Testis (tissue), 2 donors: ENCODE measurements at regions not wholly inside any gene's neighbourhood (a gene's known extent, or its start where the extent isn't known, plus 50 kb on each side); places are given as distances from the start of the nearest gene placed in this dataset.

Experiments
- DNase-seq: peaks from one replicate; pipeline ENCODE4 v3.0.0-alpha.2; 2019
- H3K27ac ChIP-seq, 2 donors: fragments of 200-600 bp; sonication (generic); one replicate each; pipeline ENCODE4 v1.5.1; 2019
- H3K27me3 ChIP-seq: fragments of 200-600 bp; sonication (generic); one replicate; pipeline ENCODE4 v1.5.1; 2019
- H3K36me3 ChIP-seq: fragments of 200-600 bp; sonication (generic); one replicate; pipeline ENCODE4 v1.5.1; 2017; ENCODE audit warnings: low read depth; ENCODE audit errors: missing control alignments
- H3K4me1 ChIP-seq: fragments of 200-600 bp; sonication (generic); one replicate; pipeline ENCODE4 v1.5.1; 2019
- H3K4me3 ChIP-seq, 2 donors: fragments of 200-600 bp; sonication (generic); one replicate each; pipeline ENCODE4 v1.5.1; 2017 to 2019
- H3K9me3 ChIP-seq: fragments of 200-600 bp; sonication (generic); one replicate; pipeline ENCODE4 v1.5.1; 2017
- POLR2A ChIP-seq: fragments of 450-650 bp; IDR thresholded peaks from one replicate; pipeline ENCODE4 v1.6.1; 2017; ENCODE audit warnings: antibody characterized with exemption, mild to moderate bottlenecking, moderate library complexity
- WGBS, 2 donors: methylation state at CpG; one replicate each; pipeline ENCODE4 v1.1.5; 2018; 5-methylcytosine and 5-hydroxymethylcytosine counted together
- intact Hi-C: fragments of 100-400 bp; cut with DNase I; formaldehyde crosslinking; loops from one replicate; pipeline ENCODE4 v1.15.1; 2023; ENCODE audit warnings: low total_unique reads
- TF ChIP-seq, protein P1 (sequence below), 3 experiments: fragments of 450-650 bp in 2 of 3; fragments of 200-600 bp in 1 of 3; sonication (generic) in 1 of 3; IDR thresholded peaks; one replicate each; pipeline ENCODE4 v1.5.1; 2016 to 2019; ENCODE audit warnings: antibody characterized with exemption in 3 of 3, mild to moderate bottlenecking in 2 of 3, moderate library complexity in 1 of 3

DNA sequence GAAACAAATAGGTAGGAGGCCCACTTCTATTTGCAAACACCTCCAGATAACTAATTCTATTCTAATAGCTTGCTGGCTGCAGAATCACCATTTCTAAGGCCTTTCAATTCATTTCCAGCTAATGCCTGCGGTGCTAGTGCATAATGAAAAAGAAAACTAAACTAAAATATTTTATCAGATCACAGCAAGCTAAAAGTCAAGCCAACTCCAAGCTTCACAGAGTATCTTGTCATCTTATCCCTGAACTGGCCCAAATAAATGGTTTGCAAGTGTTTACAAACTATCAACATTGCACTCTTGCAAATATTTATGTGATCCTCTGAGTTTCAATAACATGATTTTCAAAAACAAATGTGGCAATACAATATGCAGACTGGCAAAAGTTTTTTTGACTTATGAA, 166.0 kb downstream of the IPMK start:
- Histone ChIP-seq H3K36me3 (no peaks in the 10 kb centered on the region), H3K4me3 (no peak overlapping the region), H3K27ac (no peak overlapping the region), H3K27me3 (no peaks in the 10 kb centered on the region), H3K9me3 (no peaks in the 10 kb centered on the region), H3K4me1 (no peaks in the 10 kb centered on the region)
- intact Hi-C loops: no loop called here
- TF ChIP-seq, protein P1, sequence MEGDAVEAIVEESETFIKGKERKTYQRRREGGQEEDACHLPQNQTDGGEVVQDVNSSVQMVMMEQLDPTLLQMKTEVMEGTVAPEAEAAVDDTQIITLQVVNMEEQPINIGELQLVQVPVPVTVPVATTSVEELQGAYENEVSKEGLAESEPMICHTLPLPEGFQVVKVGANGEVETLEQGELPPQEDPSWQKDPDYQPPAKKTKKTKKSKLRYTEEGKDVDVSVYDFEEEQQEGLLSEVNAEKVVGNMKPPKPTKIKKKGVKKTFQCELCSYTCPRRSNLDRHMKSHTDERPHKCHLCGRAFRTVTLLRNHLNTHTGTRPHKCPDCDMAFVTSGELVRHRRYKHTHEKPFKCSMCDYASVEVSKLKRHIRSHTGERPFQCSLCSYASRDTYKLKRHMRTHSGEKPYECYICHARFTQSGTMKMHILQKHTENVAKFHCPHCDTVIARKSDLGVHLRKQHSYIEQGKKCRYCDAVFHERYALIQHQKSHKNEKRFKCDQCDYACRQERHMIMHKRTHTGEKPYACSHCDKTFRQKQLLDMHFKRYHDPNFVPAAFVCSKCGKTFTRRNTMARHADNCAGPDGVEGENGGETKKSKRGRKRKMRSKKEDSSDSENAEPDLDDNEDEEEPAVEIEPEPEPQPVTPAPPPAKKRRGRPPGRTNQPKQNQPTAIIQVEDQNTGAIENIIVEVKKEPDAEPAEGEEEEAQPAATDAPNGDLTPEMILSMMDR (IDR thresholded peaks at IDR 0.05): no peak
- no peak for TF ChIP-seq POLR2A
- DNase-seq: no peak
- WGBS, 2 donors: 88 to 96% methylated on average over 1 of the region's 1 CpG

DNA sequence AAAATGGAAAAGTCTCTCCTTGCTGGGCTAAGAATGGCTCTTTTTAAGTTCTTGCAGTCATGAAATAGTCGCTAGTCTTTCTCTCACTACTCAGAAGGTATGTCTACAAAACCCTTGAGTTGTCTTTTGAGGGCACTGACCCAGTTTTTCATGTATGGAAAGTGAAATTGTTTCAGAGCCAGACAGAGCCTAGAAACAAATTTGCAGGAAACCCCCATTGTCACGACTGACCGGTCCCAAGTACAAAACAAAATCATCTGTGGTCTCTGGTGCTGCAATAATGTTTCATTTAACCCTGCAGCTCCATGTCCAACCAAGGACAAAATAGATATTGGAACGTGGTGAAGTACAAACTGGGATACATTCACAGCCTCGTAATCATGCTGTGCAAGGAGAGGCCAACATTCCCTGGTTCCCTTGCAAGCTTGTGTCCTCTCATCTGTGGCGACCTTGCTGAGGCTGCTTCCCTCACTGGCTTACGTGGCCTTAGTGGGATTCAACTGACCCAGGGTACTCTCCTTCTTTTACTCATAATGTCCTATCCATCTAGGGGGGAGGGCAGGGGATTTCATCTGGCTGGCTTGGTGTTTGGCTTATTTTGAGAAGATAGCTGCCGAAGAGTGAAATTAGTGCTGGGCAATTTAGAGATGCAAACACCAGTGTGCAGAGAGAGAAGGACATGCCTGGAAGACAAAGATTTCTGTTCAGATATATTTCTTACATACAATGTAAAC, 172.5 kb downstream of the IPMK start:
- Histone ChIP-seq H3K9me3 (no peaks in the 10 kb centered on the region), H3K4me3 (no peak overlapping the region), H3K36me3 (no peaks in the 10 kb centered on the region), H3K27ac (no peak overlapping the region), H3K27me3 (no peaks in the 10 kb centered on the region), H3K4me1 (no peaks in the 10 kb centered on the region)
- TF ChIP-seq, protein P1 (IDR thresholded peaks at IDR 0.05): no peak
- TF ChIP-seq POLR2A: no peak
- DNase-seq: no peak
- 70 to 78% methylated on average over 7 to 8 of the region's 8 CpGs for WGBS, 2 donors
- intact Hi-C loops: no loop called here

DNA sequence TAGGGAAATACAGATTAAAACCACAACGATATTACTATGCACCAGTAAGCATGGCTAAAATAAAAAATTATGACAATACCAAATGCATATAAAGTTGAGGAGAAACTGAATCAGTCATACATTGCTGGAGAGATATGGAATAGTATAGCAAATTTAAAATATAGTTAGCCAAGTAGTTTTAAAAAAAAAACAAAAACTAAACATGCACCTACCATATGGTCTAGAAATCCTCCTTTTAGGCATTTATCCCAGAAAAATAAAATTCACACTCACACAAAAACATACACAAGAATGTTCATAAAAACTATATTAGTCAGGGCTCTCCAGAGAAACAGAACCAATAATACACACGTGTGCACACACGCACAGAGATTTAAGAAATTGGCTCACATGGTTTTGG, 175.8 kb downstream of the IPMK start:
- Histone ChIP-seq H3K36me3 (no peaks in the 10 kb centered on the region), H3K4me3 (no peak overlapping the region), H3K27me3 (no peaks in the 10 kb centered on the region), H3K27ac (no peak overlapping the region), H3K4me1 (no peaks in the 10 kb centered on the region), H3K9me3 (no peaks in the 10 kb centered on the region)
- TF ChIP-seq, protein P1 (IDR thresholded peaks at IDR 0.05): no peak
- no peak for TF ChIP-seq POLR2A
- WGBS, 2 donors: 79 to 87% methylated on average over 3 of the region's 3 CpGs
- DNase-seq: no peak
- intact Hi-C loops: no loop called here

DNA sequence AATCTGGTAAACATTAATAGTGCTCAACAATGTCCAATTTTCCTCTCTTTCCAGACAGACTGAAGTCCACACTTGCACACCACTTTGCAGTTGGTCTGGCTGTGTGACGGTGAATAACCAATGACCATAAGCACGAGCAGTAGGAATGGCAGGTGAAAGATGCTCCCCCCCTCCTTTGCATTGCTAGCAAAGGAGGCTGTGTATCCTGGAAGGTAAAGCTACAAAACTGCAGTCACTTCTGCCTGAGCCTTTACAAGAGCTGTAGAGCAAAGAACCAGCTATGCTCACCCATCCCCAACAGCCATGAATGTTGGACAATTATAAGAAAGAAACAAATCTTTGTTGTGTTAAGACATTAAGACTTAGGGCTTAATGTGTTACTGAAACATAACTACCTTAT, 178.0 kb downstream of the IPMK start:
- no peak for DNase-seq
- 45 to 64% methylated on average over 2 of the region's 2 CpGs for WGBS, 2 donors
- intact Hi-C loops: no loop called here
- TF ChIP-seq POLR2A: no peak
- TF ChIP-seq, protein P1 (IDR thresholded peaks at IDR 0.05): no peak
- Histone ChIP-seq H3K27ac (no peak overlapping the region), H3K4me1 (no peaks in the 10 kb centered on the region), H3K36me3 (no peaks in the 10 kb centered on the region), H3K4me3 (no peak overlapping the region), H3K9me3 (no peaks in the 10 kb centered on the region), H3K27me3 (no peaks in the 10 kb centered on the region)

DNA sequence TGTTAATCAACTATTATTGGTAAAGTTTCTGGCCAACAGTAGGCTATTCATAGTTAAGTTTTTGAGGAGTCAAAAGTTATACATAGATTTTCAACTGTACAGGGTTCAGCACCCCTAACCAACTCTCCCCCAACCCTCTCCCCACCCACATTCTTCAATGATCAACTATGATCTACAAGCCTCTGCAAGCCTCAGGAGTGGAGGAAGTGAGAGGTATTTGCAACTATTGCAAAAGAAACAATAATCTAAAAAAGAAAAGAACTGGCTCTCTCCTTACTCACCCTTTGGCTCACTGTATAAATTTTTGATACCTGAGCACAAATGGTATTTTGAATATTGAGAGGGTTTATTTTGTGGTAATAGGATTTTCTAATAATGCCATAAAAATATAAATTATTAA, 179.8 kb downstream of the IPMK start:
- Histone ChIP-seq H3K4me1 (no peaks in the 10 kb centered on the region), H3K4me3 (no peak overlapping the region), H3K36me3 (no peaks in the 10 kb centered on the region), H3K9me3 (no peaks in the 10 kb centered on the region), H3K27me3 (no peaks in the 10 kb centered on the region), H3K27ac (no peak overlapping the region)
- intact Hi-C loops: no loop called here
- DNase-seq: no peak
- TF ChIP-seq, protein P1 (IDR thresholded peaks at IDR 0.05): no peak
- no peak for TF ChIP-seq POLR2A
